GM12872 (cell line): ENCODE measurements at regions not wholly inside any gene's neighbourhood (a gene's known extent, or its start where the extent isn't known, plus 50 kb on each side); places are given as distances from the start of the nearest gene placed in this dataset.

Experiments
- TF ChIP-seq, protein P1 (sequence below): IDR thresholded peaks from 3 replicates; pipeline ENCODE4 v1.5.1; 2011; ENCODE audit warnings: low read depth, mild to moderate bottlenecking, low read length, moderate library complexity; ENCODE audit not compliant: insufficient read depth

DNA sequence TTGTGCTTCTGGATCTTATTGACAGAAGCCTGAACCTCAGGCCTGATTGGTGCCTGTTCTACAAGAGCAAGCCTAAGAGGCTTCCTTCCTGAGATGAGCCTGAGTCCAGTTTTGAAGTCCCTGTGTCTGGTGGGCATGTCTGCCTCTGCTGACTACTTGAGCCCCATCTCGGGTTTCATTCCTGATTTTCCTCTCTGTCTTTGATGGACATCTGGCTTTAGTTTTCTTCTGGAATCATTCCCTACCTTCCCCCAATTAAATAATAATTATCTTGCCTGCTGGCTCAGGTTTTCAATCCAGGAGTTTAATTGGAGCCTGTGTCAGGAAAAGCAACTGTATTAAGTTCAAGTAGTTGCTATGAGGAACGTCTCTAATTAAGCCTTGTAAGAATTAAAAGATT lies 135.5 kb upstream of the MC4R start:
- TF ChIP-seq, protein P1, sequence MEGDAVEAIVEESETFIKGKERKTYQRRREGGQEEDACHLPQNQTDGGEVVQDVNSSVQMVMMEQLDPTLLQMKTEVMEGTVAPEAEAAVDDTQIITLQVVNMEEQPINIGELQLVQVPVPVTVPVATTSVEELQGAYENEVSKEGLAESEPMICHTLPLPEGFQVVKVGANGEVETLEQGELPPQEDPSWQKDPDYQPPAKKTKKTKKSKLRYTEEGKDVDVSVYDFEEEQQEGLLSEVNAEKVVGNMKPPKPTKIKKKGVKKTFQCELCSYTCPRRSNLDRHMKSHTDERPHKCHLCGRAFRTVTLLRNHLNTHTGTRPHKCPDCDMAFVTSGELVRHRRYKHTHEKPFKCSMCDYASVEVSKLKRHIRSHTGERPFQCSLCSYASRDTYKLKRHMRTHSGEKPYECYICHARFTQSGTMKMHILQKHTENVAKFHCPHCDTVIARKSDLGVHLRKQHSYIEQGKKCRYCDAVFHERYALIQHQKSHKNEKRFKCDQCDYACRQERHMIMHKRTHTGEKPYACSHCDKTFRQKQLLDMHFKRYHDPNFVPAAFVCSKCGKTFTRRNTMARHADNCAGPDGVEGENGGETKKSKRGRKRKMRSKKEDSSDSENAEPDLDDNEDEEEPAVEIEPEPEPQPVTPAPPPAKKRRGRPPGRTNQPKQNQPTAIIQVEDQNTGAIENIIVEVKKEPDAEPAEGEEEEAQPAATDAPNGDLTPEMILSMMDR, result no peak

DNA sequence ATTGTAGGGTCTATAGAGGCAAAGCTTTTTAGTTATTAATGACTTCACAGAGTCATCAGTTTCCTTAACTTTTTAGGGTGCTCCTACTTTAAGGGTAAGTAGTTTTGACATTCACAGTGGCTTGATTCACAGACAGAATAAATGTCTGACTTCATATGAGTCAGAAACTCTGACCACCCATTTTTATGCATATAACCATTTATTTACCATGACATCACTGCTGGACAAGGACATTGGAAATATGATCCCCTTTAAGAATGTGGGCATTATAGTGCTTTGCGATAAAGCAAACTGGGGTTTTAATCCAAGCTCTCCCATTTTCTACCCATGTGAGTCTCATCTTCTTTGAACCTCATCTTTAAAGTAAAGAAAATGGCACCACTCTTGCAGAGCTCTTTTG lies 162.0 kb upstream of the MC4R start:
- TF ChIP-seq, protein P1, result no peak

DNA sequence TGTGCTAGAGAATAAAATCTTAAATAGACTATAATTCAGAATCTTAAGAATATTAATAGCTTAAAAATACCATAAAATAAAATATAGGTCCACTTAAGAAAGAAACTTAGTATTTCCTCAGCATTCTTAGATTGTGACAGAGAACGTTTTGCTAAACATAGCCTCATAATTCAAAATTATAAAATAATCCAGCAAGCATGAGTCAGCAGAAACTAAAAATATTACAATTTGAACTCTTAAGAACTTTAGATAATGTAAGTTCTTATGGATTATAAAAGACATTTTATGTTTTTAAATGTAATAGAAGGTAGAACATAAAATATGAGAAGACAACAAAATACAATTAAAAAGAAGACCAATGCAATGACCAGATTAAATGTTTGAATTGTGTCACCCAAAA lies 164.5 kb upstream of the MC4R start:
- TF ChIP-seq, protein P1, result no peak

DNA sequence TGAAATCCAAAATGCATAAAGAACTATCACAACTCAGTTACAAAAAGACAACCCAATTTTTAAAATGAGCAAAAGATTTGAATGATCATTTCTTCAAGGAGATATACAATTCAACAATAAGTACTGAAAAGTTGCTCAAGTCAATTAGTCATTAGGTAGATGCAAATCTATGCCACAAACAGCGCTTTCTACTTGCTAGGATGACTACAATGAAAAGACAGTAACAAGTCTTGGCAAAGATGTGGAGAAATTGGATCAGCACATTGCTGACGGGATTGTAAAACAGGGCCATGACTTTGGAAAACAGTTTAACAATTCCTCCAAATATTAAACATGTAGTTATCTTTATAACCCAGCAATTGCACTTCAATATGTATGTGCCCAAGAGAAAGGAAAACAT lies 166.3 kb upstream of the MC4R start:
- TF ChIP-seq, protein P1, result no peak

DNA sequence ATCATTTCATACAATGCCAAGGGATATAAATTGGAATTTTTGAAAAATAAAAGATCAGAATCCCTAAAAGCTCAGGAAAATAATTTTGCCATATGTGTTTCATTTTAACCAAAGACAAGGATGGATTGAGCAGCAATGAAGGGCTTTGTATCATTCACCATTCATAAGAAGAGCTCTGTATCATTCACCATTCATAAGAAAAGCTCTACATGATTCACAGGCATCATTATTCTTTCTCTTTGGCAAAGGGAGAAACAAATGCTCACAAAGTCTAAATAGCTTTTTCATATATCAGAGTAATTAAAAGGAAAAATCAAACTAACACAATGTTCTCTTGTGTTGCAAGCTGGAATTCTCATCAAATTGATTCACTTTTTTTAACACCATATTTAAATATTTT lies 169.1 kb upstream of the MC4R start:
- TF ChIP-seq, protein P1, result no peak

DNA sequence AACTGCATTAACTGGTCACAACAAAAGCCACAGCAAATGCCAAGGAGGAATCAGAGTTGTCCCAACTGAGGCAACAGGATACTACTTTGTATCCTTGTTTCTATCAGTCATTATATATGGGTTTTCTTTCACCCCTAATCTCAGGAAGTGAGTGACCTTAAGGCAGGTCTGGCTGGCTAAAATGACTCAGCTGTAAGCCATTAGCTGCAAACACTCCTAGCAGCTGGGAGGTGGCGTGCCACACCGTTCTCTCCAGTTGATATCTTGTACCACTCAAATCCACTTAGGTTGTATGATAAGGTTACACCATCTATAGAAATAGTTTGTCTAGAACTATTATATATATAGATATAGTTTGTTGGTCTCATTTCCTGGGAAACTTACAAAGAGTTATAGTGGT lies 171.1 kb upstream of the MC4R start:
- TF ChIP-seq, protein P1, result no peak

DNA sequence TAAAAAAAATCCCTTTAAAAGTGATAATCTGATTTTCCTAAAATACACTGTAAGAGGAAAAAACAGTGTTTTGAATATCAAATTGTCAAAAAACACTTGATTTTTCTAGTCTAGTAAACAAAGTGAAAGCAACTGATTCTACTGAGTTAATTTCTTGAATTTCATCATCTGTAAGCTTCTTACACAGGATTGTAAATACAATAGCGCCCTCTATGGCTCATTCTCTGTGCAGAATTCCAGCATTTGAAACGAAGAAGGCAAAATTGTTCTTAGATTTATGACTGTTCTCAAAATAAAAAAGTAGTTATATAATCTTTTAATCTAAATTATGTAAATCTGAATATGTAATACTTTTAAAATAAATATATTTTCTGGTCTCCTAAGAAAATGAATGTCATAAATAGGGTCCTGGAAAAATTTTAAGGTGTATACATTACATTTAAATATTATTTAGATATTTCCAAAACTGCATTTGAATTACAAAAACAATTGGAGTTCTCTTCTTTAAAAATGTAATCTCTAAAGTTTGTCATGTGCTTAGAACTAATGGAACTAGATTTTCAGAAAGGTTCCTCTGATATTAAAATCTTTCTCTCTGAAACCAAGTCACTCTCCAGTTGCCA lies 176.9 kb upstream of the MC4R start:
- TF ChIP-seq, protein P1, result peak; percentile 56; the same call in 2 of the 3 replicates
